GM18511 (cell line): ENCODE measurements at regions not wholly inside any gene's neighbourhood (a gene's known extent, or its start where the extent isn't known, plus 50 kb on each side); places are given as distances from the start of the nearest gene placed in this dataset.
A peak's percentile ranks its signal among the peaks of the same experiment; 100 is the strongest.

ENCODE experiments used
- ATAC-seq: cut with Tn5 transposase; IDR thresholded peaks from one replicate; pipeline ENCODE4 v1.9.1; 2021; ENCODE audit warnings: mild to moderate bottlenecking, moderate library complexity; ENCODE audit not compliant: unreplicated experiment

DNA sequence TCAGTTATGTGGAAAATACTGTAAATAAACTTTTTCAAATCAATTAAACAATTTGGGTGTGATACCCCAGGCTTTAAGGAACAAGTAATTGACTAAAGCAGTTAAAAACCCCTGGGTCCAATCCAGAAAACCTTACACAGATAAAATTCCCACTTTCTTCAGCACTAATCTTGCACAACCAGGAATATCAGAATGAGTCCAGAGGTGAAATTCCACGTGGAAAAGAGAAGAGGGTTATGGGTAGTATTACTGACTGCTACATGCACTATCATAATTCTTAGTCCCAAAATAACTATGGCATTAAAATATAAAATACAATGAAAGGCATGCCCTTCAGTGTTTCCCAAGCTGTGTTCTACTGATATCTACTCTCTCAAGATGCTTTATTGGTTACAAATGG is 135.7 kb upstream of the STEAP4 start:
- no peak for ATAC-seq

DNA sequence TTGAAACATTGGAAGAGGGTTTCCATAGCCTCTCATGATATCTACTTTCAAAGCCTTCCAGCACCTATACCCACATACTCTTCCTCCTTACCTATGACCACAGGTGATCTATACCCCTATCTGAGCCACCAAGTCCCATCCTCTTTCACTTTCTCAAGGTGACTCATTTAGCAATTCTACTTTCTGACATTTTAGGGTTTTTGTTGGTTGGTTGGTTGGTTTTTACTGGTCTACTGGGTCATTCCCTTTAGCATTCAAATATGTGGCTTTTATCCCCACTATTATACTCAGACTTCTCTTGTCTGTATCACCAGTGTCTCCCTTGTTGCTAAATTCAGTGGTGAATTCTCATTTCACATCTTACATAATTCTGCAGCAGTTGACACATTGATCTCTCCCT is 130.4 kb upstream of the STEAP4 start:
- ATAC-seq: peak; percentile 76

GRCh38 chr7:88432301-88432700 is 125.6 kb upstream of the STEAP4 start:
- no peak for ATAC-seq

DNA sequence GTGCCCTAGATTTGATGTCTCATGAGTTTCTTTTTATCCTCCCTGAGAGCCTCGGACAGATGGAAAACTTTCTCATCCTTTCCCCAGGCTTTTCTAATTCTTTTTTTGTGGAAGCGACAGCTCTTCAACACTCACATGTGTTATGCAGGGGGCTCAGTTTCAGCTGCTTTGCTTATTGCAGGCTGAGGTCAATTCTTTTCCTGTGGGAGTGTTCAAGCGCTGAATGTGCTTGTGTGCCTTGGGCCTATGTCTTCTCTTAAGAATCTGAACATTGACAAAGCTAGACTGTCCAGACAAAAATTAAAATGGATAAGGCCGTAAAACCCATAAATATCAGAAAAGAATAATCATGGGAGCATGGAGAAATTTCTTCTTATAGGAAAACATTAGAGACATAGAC is 125.2 kb upstream of the STEAP4 start:
- no peak for ATAC-seq

DNA sequence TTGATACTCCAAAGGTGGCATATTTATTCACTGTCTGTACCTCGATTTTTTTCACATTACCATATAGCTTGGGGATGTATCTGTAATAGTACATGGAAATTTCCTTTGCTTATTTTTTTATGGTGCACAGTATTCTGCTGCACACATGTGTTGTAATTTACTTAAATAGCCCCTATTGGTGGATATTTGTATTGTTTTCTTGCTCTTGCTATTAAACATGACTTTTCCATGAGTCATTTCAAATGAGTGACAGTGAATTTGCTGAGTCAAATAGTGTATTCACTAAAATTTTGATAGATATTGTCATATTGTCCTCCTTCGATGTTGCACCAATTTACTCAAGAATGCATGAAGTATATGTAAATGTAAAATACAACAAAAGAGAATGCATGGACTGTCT is 122.7 kb upstream of the STEAP4 start:
- no peak for ATAC-seq

GRCh38 chr7:88402529-88402928 is 95.8 kb upstream of the STEAP4 start:
- no peak for ATAC-seq

- peak; percentile 44 for ATAC-seq
Measured at GRCh38 chr7:88401009-88401623, 94.4 kb upstream of the STEAP4 start.

- ATAC-seq: no peak
Measured at GRCh38 chr7:88399696-88400240, 93.1 kb upstream of the STEAP4 start.

GRCh38 chr7:88399036-88399435 is 92.3 kb upstream of the STEAP4 start:
- no peak for ATAC-seq

GRCh38 chr7:88398459-88398858 is 91.8 kb upstream of the STEAP4 start:
- ATAC-seq: no peak

DNA sequence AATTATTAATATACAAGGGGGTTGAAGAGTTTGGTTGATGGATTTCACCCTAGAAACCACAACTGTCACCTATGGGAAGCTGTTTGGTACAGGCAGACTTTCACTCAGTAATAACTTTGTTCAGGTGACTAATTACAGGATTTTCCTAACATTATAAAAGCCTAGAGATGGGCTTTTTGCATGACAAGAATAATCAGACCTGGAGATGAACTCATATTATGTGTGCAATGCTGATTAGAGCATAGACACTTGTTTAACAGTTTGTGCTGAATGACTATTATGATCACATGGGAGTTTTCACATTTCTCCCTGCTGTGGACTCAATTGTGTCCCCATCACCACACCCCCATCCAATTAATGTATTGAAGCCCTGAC is 90.2 kb upstream of the STEAP4 start:
- ATAC-seq: peak; percentile 45

DNA sequence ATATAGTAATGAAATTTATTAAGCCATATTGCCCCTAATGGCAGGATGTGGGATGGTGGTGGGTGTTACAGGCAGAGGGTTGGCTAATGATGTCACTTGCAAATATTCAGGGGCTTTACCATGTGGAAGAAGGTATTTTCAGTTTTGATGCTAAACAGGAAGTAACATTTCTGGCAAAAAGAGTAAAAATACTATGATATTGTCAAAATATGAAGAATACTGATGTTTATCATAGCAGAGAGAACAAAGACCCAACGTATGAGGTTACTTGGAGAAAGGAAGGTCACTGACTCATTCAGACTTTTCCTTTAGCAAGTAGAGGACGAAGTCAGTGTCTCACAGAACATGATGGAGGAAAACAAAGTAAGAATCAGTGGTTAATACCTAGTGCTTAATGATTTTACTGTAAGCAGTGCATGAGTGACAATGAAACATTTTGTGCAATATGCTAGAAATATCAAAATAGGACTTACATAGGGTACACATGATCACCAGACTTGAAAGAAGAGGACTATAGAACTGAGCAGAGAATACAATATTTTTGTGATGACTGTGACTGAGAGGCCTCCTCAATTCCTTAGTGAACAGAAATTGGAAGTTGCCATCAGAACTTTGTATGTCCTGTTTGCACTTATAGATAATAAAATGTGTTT is 89.7 kb upstream of the STEAP4 start:
- peak; percentile 84 for ATAC-seq

DNA sequence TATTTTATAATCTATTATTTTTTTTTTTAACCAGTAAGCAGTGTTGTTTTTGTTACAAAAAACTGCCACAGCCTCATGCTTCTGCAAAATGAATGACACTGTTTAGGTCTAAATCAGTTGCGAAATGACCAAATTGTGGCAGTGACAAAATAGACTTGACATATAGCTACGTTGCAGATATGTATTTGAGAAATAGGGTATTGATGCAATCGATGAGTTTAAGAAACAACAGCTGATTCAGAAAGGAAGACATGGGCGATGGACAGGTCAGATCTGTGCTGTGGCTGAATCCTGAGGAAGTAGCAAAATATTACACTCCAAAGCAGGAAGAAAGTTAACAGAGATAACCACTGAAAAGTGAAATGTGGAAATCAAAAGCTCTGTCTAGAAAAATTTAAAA is 89.0 kb upstream of the STEAP4 start:
- peak; percentile 1 for ATAC-seq

GRCh38 chr7:88391247-88391646 is 84.6 kb upstream of the STEAP4 start:
- no peak for ATAC-seq

- ATAC-seq: no peak
Measured at GRCh38 chr7:88387368-88387767, 80.7 kb upstream of the STEAP4 start.

GRCh38 chr7:88386665-88387156 is 80.0 kb upstream of the STEAP4 start:
- ATAC-seq: no peak

- ATAC-seq: no peak
Measured at GRCh38 chr7:88377434-88377833, 70.7 kb upstream of the STEAP4 start.

DNA sequence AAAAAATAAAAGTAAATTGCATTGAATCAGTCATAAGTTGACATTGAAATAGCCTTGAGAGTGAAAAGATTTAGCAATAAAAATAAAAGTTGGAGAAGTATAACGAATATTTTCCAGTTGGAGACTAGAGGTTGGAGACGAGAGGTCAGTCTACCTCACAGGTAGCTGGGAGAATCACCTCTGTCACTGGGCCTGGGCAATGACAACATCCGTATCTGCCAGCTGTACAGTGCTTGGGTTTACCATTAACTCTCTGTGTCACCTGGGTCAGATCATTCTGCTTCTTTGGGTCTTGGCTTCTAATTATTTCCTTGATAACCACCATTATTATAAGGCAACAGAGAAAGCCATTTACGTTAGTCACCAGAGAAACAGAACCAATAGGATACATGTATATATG is 62.0 kb upstream of the STEAP4 start:
- no peak for ATAC-seq

GRCh38 chr7:88366845-88367244 is 60.2 kb upstream of the STEAP4 start:
- ATAC-seq: no peak

DNA sequence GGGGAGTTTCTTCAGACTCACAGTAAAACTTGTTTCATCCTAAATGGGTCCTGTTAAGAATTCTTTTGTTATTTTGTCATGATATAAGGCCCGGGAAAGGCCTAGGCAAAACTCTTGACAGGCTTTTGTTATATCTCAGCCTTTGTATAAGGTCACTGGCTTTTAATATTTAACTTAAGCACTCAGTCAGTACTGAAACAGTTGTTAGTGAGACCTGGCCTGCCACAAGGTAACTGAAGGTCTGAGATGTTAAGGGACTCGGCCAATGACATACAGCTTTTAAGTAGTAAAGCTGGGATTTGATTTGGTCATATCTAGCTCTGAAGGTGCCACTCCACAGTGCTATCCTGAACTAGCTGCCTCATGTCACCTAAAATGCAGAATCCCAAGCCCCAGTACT is 57.2 kb upstream of the STEAP4 start:
- no peak for ATAC-seq

GRCh38 chr7:88363249-88363648 is 56.6 kb upstream of the STEAP4 start:
- ATAC-seq: no peak

DNA sequence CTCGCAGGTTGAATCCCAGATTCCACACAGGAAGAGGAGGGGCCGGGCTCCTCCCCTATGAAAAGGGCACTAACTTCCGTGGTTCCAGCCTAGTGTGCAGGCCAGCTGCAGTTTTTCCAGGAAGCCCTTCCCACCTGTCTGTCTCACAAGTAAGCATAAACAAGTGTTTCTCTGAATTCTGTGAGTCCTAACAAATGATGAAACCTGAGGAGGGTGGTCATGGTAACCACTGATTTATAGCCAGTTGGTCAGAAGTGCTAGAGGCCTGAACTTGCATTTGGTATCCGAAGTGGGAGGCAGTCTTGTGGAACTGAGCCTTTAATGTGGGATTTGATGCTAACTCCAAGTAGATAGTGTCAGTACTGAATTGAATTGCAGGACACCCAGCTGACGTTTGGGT is 54.7 kb upstream of the STEAP4 start:
- ATAC-seq: no peak

DNA sequence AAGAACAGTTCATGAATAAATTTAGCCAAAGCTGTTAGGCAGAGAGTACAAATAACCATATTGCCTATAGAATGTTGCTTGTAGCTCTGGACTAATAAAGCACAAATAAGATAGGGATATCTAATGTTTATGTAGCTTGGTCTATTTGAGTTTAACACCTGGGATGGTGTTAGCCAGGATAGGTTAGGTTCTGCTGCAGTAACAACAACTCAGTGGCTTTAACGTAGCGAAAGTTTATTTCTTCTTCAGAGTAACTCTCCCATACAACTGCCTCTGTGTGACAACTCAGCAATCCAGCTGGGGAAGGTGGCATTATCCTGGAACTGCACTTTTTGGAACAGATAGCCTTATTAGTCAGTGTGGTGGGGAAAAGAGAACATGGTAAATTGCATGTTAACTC is 52.2 kb upstream of the STEAP4 start:
- ATAC-seq: no peak
